HEK293 (cell line): ENCODE measurements at regions not wholly inside any gene's neighbourhood (a gene's known extent, or its start where the extent isn't known, plus 50 kb on each side); places are given as distances from the start of the nearest gene placed in this dataset.
"Not testable (repeated sequence)": the region's sequence is repeated elsewhere in the genome, so short reads cannot be mapped to it uniquely, and the experiment has no call there.

Experiments
- CTCF ChIA-PET: fragments of 350-600 bp; formaldehyde crosslinking; extraction: SDS; loops from one replicate; lab custom pipeline; 2021; ENCODE audit warnings: antibody characterized with exemption; lab: Yijun Ruan, JAX
- POLR2A ChIA-PET: fragments of 300-600 bp; formaldehyde crosslinking; extraction: SDS; loops from one replicate; lab custom pipeline; 2020; ENCODE audit warnings: antibody characterized with exemption, inconsistent platforms; lab: Yijun Ruan, JAX
- H3K27ac ChIP-seq: fragments of 200-500 bp; sonication (Bioruptor generic); 2 replicates; pipeline ENCODE4 v1.5.1; 2014; ENCODE audit warnings: low read depth, low read length, control low read depth, inconsistent platforms; ENCODE audit errors: extremely low read depth
- H3K36me3 ChIP-seq, 2 experiments: fragments of 200-500 bp in 1 of 2; sonication (Bioruptor generic) in 1 of 2; 1 replicate in 1 of 2; 2 replicates in 1 of 2; pipeline ENCODE4 v1.5.1; 2014 to 2017; ENCODE audit warnings: inconsistent platforms in 2 of 2, low read length in 2 of 2; ENCODE audit not compliant: control insufficient read depth in 2 of 2, insufficient read depth in 1 of 2
- H3K4me1 ChIP-seq: fragments of 200-500 bp; sonication (Bioruptor generic); 2 replicates; pipeline ENCODE4 v1.5.1; 2014; ENCODE audit warnings: mild to moderate bottlenecking, low read length, inconsistent platforms; ENCODE audit not compliant: control insufficient read depth, insufficient read depth
- H3K4me3 ChIP-seq: 2 replicates; pipeline ENCODE4 v1.5.1; 2011; ENCODE audit warnings: low read depth, mild to moderate bottlenecking, control low read depth, low read length, moderate library complexity
- H3K9me3 ChIP-seq: fragments of 200-500 bp; sonication (Bioruptor generic); 2 replicates; pipeline ENCODE4 v1.5.1; 2014; ENCODE audit warnings: low read depth, low read length, inconsistent platforms; ENCODE audit not compliant: control insufficient read depth, insufficient read depth

GRCh38 chr1:83213648-83214047 is 785.3 kb downstream of the TTLL7 start:
- H3K4me3 ChIP-seq, H3K9me3 ChIP-seq, POLR2A ChIA-PET, CTCF ChIA-PET, H3K27ac ChIP-seq, H3K36me3 ChIP-seq, H3K4me1 ChIP-seq: not testable (repeated sequence)

DNA sequence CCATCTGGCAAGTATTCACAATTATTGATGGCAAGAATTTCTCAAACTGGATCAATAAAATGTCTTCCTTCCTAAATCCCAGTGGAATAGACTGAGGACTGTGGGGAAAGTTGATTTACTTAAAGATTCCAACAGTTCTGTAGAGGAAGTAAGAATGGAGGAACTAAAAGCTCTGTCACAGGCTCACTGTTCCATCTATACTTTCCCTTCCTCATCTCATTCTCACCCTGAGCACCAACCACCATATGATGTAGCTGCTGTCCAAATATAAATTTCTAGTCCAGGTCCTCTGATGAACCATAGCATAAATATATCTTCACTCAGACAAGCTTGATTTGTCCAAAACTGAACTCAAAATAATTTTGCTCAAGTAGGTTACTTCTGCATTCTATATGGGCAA is 786.9 kb downstream of the TTLL7 start:
- H3K4me3 ChIP-seq, H3K27ac ChIP-seq, POLR2A ChIA-PET, H3K36me3 ChIP-seq, H3K4me1 ChIP-seq, H3K9me3 ChIP-seq: not testable (repeated sequence)
- CTCF ChIA-PET = interaction anchor here (0.7 kb wide), 1 partner anchor 114 kb away, joined by 3 read pairs; no protein-coding TSS in a partner anchor

- H3K27ac ChIP-seq, CTCF ChIA-PET, H3K9me3 ChIP-seq, H3K36me3 ChIP-seq, POLR2A ChIA-PET, H3K4me1 ChIP-seq, H3K4me3 ChIP-seq: not testable (repeated sequence)
These were observed 790.4 kb downstream of the TTLL7 start for GRCh38 chr1:83208540-83208939.

DNA sequence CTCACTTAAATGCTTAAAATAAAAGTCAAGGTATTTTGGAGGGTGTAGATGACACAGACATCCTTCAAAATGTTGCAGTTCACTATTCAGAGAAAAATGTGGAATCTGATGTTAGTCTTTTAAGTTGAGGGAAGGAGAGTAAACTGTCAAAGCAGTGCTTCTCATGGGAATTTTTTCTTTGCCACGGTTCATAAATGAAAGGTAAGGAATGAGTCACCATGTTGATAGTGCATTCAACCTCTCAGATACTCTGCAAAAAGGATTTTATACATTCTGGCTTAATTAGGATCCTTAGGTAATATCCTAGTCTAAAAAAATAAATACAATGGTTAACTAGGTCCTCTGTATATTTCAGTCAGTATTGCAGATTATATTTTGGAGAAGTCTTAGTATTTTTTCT is 804.3 kb downstream of the TTLL7 start:
- H3K9me3 ChIP-seq, H3K36me3 ChIP-seq, H3K4me3 ChIP-seq, H3K4me1 ChIP-seq, H3K27ac ChIP-seq, CTCF ChIA-PET, POLR2A ChIA-PET: not testable (repeated sequence)

DNA sequence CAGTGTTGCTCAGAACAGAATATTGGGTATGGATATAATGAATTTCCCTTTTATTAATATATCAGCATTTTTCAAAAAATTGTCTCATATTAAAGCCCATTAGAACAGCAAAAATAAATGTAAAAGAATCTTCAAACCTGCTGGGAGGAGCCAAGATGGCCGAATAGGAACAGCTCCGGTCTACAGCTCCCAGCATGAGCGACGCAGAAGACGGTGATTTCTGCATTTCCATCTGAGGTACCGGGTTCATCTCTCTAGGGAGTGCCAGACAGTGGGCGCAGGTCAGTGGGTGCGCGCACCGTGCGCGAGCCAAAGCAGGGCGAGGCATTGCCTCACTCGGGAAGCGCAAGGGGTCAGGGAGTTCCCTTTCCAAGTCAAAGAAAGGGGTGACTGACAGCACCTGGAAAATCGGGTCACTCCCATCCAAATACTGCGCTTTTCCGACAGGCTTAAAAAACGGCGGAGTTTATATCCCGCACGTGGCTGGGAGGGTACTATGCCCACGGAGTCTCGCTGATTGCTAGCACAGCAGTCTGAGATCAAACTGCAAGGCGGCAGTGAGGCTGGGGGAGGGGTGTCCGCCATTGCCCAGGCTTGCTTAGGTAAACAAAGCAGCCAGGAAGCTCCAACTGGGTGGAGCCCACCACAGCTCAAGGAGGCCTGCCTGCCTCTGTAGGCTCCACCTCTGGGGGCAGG is 816.8 kb downstream of the TTLL7 start:
- POLR2A ChIA-PET, H3K36me3 ChIP-seq, H3K4me3 ChIP-seq, H3K4me1 ChIP-seq, H3K27ac ChIP-seq, H3K9me3 ChIP-seq, CTCF ChIA-PET: not testable (repeated sequence)

DNA sequence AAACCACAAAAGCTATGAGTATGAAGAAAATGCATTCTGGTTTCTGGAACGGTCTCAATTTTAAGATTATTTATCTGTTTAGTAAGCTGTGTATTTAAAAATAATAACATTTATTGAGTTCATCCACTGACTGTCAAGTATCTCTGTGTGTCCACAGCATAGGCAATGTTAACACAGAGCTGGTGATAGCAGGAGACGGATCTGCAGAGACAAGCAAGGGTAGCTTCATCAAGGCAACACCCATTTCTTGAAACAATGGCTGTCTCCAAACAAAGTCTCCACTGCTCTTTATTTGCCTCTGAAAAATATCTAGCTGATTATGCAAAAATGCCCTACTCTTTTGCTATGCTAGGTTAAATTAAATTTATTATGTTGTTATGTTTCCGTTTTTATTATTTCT is 818.3 kb downstream of the TTLL7 start:
- H3K4me1 ChIP-seq, H3K4me3 ChIP-seq, H3K9me3 ChIP-seq, H3K36me3 ChIP-seq, H3K27ac ChIP-seq, POLR2A ChIA-PET, CTCF ChIA-PET: not testable (repeated sequence)

- H3K36me3 ChIP-seq, H3K4me1 ChIP-seq, H3K4me3 ChIP-seq, H3K27ac ChIP-seq, POLR2A ChIA-PET, H3K9me3 ChIP-seq, CTCF ChIA-PET: not testable (repeated sequence)
These were observed 831.3 kb downstream of the TTLL7 start for GRCh38 chr1:83167634-83168033.

DNA sequence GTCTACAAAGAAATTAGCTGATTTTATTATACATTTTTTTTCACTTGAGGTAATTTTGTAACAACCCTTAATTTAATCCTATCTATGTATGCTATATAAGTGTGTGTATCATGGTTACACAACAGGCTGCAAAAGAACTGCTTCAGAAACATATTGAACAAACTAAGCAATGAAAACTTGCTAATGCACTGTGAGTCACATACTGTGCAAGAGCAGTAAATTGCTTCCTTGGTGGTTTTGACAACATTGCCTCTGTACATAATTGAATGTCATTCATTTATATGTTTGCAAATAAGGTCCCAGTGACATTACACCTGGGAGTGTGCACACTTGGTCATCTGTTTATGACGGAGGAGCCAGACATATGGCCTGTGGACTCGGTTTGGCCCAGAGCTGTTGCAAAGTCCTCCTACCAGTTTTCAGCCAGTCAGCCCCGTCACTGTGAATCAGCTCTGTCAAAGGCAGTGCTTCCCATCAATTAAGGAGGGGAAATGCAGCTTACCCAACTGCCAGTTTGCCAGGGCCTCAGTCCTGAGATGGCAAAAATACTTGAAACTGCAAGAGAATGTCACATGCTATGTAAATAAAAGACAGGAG is 835.0 kb downstream of the TTLL7 start:
- CTCF ChIA-PET, H3K4me3 ChIP-seq, H3K4me1 ChIP-seq, H3K9me3 ChIP-seq, H3K36me3 ChIP-seq, H3K27ac ChIP-seq, POLR2A ChIA-PET: not testable (repeated sequence)

DNA sequence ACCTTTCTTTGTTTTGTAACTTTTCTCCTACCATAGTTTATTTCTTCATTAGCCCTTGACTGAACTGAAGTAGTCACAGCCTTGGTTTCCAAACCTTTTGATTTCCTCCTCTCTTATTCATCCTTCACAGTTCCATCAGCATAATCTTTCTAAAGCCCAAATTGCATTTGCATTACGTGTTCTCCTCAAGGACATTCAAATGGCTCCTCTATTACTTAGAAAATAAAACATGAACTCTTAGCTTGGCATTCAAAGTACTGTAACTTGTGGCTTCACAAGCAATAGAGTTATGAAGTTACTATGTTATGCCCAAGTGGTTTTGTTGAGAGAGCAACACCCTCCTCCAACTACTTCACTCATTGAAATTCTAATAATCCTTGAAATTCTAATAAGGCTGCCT is 840.0 kb downstream of the TTLL7 start:
- CTCF ChIA-PET, H3K36me3 ChIP-seq, POLR2A ChIA-PET: not testable (repeated sequence)

More for the DNA sequence above, 840.0 kb downstream of the TTLL7 start:
- H3K9me3 ChIP-seq, H3K4me1 ChIP-seq, H3K27ac ChIP-seq, H3K4me3 ChIP-seq: not testable (repeated sequence)
